HG03575 (cell line): ENCODE measurements at regions not wholly inside any gene's neighbourhood (a gene's known extent, or its start where the extent isn't known, plus 50 kb on each side); places are given as distances from the start of the nearest gene placed in this dataset.

Experiments
- ATAC-seq: cut with Tn5 transposase; IDR thresholded peaks from one replicate; pipeline ENCODE4 v1.9.1; 2021; ENCODE audit not compliant: unreplicated experiment, insufficient number of reproducible peaks, low FRiP score; ENCODE audit errors: extremely low read depth

GRCh38 chr11:115700981-115701875 lies 197.0 kb upstream of the CADM1 start:
- ATAC-seq: no peak

GRCh38 chr11:115700496-115700895 lies 196.3 kb upstream of the CADM1 start:
- ATAC-seq: no peak

- ATAC-seq: no peak
Observed at GRCh38 chr11:115699733-115700132, 195.5 kb upstream of the CADM1 start.

GRCh38 chr11:115699326-115699725 lies 195.1 kb upstream of the CADM1 start:
- no peak for ATAC-seq

GRCh38 chr11:115698243-115698642 lies 194.0 kb upstream of the CADM1 start:
- no peak for ATAC-seq

GRCh38 chr11:115696563-115696962 lies 192.3 kb upstream of the CADM1 start:
- ATAC-seq: no peak

- ATAC-seq: no peak
Observed at GRCh38 chr11:115695677-115696364, 191.6 kb upstream of the CADM1 start.

- no peak for ATAC-seq
Observed at GRCh38 chr11:115693002-115693401, 188.8 kb upstream of the CADM1 start.

- no peak for ATAC-seq
Observed at GRCh38 chr11:115691030-115691429, 186.8 kb upstream of the CADM1 start.

- no peak for ATAC-seq
Observed at GRCh38 chr11:115687934-115688333, 183.7 kb upstream of the CADM1 start.

- no peak for ATAC-seq
Observed at GRCh38 chr11:115684699-115685098, 180.5 kb upstream of the CADM1 start.

- no peak for ATAC-seq
Observed at GRCh38 chr11:115684135-115684534, 179.9 kb upstream of the CADM1 start.

GRCh38 chr11:115682888-115683287 lies 178.7 kb upstream of the CADM1 start:
- ATAC-seq: no peak

GRCh38 chr11:115682101-115682500 lies 177.9 kb upstream of the CADM1 start:
- ATAC-seq: no peak

- ATAC-seq: no peak
Observed at GRCh38 chr11:115679945-115680344, 175.7 kb upstream of the CADM1 start.

- ATAC-seq: no peak
Observed at GRCh38 chr11:115678942-115679341, 174.7 kb upstream of the CADM1 start.

GRCh38 chr11:115677190-115677589 lies 173.0 kb upstream of the CADM1 start:
- no peak for ATAC-seq

- ATAC-seq: no peak
Observed at GRCh38 chr11:115676768-115677167, 172.6 kb upstream of the CADM1 start.

- no peak for ATAC-seq
Observed at GRCh38 chr11:115676206-115676605, 172.0 kb upstream of the CADM1 start.

GRCh38 chr11:115674937-115675544 lies 170.8 kb upstream of the CADM1 start:
- no peak for ATAC-seq
